Stimulated activated CD4-positive, alpha-beta T cell treated with anti-CD3 and anti-CD28 coated beads, Interleukin-15, amount 100 ng/mL, for 48 hours (primary cell): ENCODE measurements at regions not wholly inside any gene's neighbourhood (a gene's known extent, or its start where the extent isn't known, plus 50 kb on each side); places are given as distances from the start of the nearest gene placed in this dataset.

Source experiments
- DNase-seq, 2 donors: peaks; one replicate each; pipeline ENCODE4 v3.0.0-alpha.2; 2020; ENCODE audit warnings: low read depth in 2 of 2

GRCh38 chr6:91812596-91813274 is 1225.9 kb upstream of the MAP3K7 start:
- DNase-seq = no peak

GRCh38 chr6:91804981-91805380 is 1218.1 kb upstream of the MAP3K7 start:
- no peak for DNase-seq

- no peak for DNase-seq
Observed at GRCh38 chr6:91802431-91802830, 1215.6 kb upstream of the MAP3K7 start.

- no peak for DNase-seq
Observed at GRCh38 chr6:91796603-91797002, 1209.7 kb upstream of the MAP3K7 start.

- no peak for DNase-seq
Observed at GRCh38 chr6:91788501-91788900, 1201.6 kb upstream of the MAP3K7 start.

- no peak for DNase-seq
Observed at GRCh38 chr6:91786474-91787184, 1199.8 kb upstream of the MAP3K7 start.

GRCh38 chr6:91782802-91783201 is 1195.9 kb upstream of the MAP3K7 start:
- DNase-seq = no peak

- no peak for DNase-seq
Observed at GRCh38 chr6:91781946-91782345, 1195.1 kb upstream of the MAP3K7 start.

GRCh38 chr6:91780270-91780669 is 1193.4 kb upstream of the MAP3K7 start:
- no peak for DNase-seq

GRCh38 chr6:91761621-91762020 is 1174.7 kb upstream of the MAP3K7 start:
- no peak for DNase-seq

GRCh38 chr6:91754691-91755090 is 1167.8 kb upstream of the MAP3K7 start:
- no peak for DNase-seq

- no peak for DNase-seq
Observed at GRCh38 chr6:91751526-91751925, 1164.7 kb upstream of the MAP3K7 start.

- no peak for DNase-seq
Observed at GRCh38 chr6:91744566-91744965, 1157.7 kb upstream of the MAP3K7 start.

- no peak for DNase-seq
Observed at GRCh38 chr6:91743756-91744155, 1156.9 kb upstream of the MAP3K7 start.

GRCh38 chr6:91731939-91732338 is 1145.1 kb upstream of the MAP3K7 start:
- no peak for DNase-seq

GRCh38 chr6:91730710-91731109 is 1143.8 kb upstream of the MAP3K7 start:
- no peak for DNase-seq

GRCh38 chr6:91720324-91720723 is 1133.5 kb upstream of the MAP3K7 start:
- no peak for DNase-seq

GRCh38 chr6:91719414-91719813 is 1132.5 kb upstream of the MAP3K7 start:
- DNase-seq = no peak

GRCh38 chr6:91718198-91718597 is 1131.3 kb upstream of the MAP3K7 start:
- no peak for DNase-seq

- no peak for DNase-seq
Observed at GRCh38 chr6:91717094-91717493, 1130.2 kb upstream of the MAP3K7 start.

GRCh38 chr6:91716361-91716760 is 1129.5 kb upstream of the MAP3K7 start:
- no peak for DNase-seq

- no peak for DNase-seq
Observed at GRCh38 chr6:91715171-91715805, 1128.4 kb upstream of the MAP3K7 start.

- DNase-seq = no peak
Observed at GRCh38 chr6:91713911-91714310, 1127.0 kb upstream of the MAP3K7 start.
